Neutrophil (primary cell): ENCODE measurements at regions not wholly inside any gene's neighbourhood (a gene's known extent, or its start where the extent isn't known, plus 50 kb on each side); places are given as distances from the start of the nearest gene placed in this dataset.

Experiments
- H3K27ac ChIP-seq: fragments of 200-600 bp; sonication (generic); 2 replicates; pipeline ENCODE4 v1.5.1; 2016; ENCODE audit warnings: mild to moderate bottlenecking, moderate library complexity
- H3K27me3 ChIP-seq: fragments of 200-600 bp; sonication (generic); 2 replicates; pipeline ENCODE4 v1.6.0; 2016; ENCODE audit warnings: mild to moderate bottlenecking
- H3K36me3 ChIP-seq: fragments of 200-600 bp; sonication (generic); 2 replicates; pipeline ENCODE4 v1.5.1; 2017
- H3K4me1 ChIP-seq, 2 experiments: fragments of 200-600 bp in 1 of 2; sonication (generic) in 1 of 2; 1 replicate in 1 of 2; 2 replicates in 1 of 2; pipeline versions ENCODE4 v1.5.1 to v1.6.1; 2013 to 2016; ENCODE audit warnings: low read depth in 1 of 2, low read length in 1 of 2, mild to moderate bottlenecking in 1 of 2, moderate library complexity in 1 of 2; ENCODE audit not compliant: control insufficient read depth in 1 of 2, insufficient read depth in 1 of 2
- H3K4me3 ChIP-seq, 2 experiments: fragments of 200-600 bp in 1 of 2; sonication (generic) in 1 of 2; 1 replicate in 1 of 2; 2 replicates in 1 of 2; pipeline ENCODE4 v1.5.1; 2013 to 2016; ENCODE audit warnings: low read depth in 1 of 2, low read length in 1 of 2, mild to moderate bottlenecking in 1 of 2, moderate library complexity in 1 of 2
- H3K9me3 ChIP-seq: fragments of 200-600 bp; sonication (generic); 2 replicates; pipeline ENCODE4 v1.5.1; 2016
- CTCF ChIP-seq: fragments of 200-600 bp; sonication (generic); IDR thresholded peaks from 2 replicates; pipeline ENCODE4 v1.5.1; 2016; ENCODE audit warnings: antibody characterized with exemption

GRCh38 chrY:19644889-19645638 lies 99.5 kb downstream of the KDM5D start:
- TF ChIP-seq CTCF: no peak
- Histone ChIP-seq H3K4me3 (no peak overlapping the region), H3K27me3 (no peaks in the 10 kb centered on the region)

GRCh38 chrY:19637651-19638347 lies 106.7 kb downstream of the KDM5D start:
- no peaks in the 10 kb centered on the region for H3K27me3 ChIP-seq
- H3K36me3 ChIP-seq: no peaks in the 10 kb centered on the region
- no peak overlapping the region for H3K4me3 ChIP-seq
- no peak overlapping the region for H3K27ac ChIP-seq
- H3K9me3 ChIP-seq: no peaks in the 10 kb centered on the region
- TF ChIP-seq CTCF: no peak
- H3K4me1 ChIP-seq: no peaks in the 10 kb centered on the region

More at GRCh38 chrY:19644889-19645638, 99.5 kb downstream of the KDM5D start:
- Histone ChIP-seq H3K36me3 (no peaks in the 10 kb centered on the region), H3K9me3 (no peaks in the 10 kb centered on the region), H3K27ac (no peak overlapping the region), H3K4me1 (no peaks in the 10 kb centered on the region)

- H3K9me3 ChIP-seq: no peaks in the 10 kb centered on the region
- H3K4me1 ChIP-seq: no peaks in the 10 kb centered on the region
- TF ChIP-seq CTCF: no peak
- H3K27me3 ChIP-seq: no peaks in the 10 kb centered on the region
- H3K27ac ChIP-seq: no peak overlapping the region
- no peaks in the 10 kb centered on the region for H3K36me3 ChIP-seq
- H3K4me3 ChIP-seq: no peak overlapping the region
Observed at GRCh38 chrY:19628926-19629325, 115.6 kb downstream of the KDM5D start.

- Histone ChIP-seq H3K9me3 (no peaks in the 10 kb centered on the region), H3K36me3 (no peaks in the 10 kb centered on the region), H3K27ac (peak overlapping the region; percentile 35), H3K4me1 (peaks cover 0 to 9% of the 10 kb centered on the region in 2 experiments), H3K4me3 (no peak overlapping the region), H3K27me3 (no peaks in the 10 kb centered on the region)
- TF ChIP-seq CTCF: no peak
Observed at GRCh38 chrY:19622392-19622791, 122.1 kb downstream of the KDM5D start.

GRCh38 chrY:19621756-19622155 lies 122.8 kb downstream of the KDM5D start:
- H3K4me3 ChIP-seq: no peak overlapping the region
- TF ChIP-seq CTCF: no peak
- peak overlapping the region; percentile 35 for H3K27ac ChIP-seq
- H3K9me3 ChIP-seq: no peaks in the 10 kb centered on the region
- H3K27me3 ChIP-seq: no peaks in the 10 kb centered on the region
- no peaks in the 10 kb centered on the region for H3K36me3 ChIP-seq
- H3K4me1 ChIP-seq: peaks cover 0 to 9% of the 10 kb centered on the region in 2 experiments
